B cell (primary cell): ENCODE measurements at regions not wholly inside any gene's neighbourhood (a gene's known extent, or its start where the extent isn't known, plus 50 kb on each side); places are given as distances from the start of the nearest gene placed in this dataset.

Experiments
- ATAC-seq: fragments of 200-7000 bp; cut with Tn5 transposase; one replicate; pipeline ENCODE4 v1.10.0; 2021; ENCODE audit warnings: low read depth, mild to moderate bottlenecking, moderate number of reproducible peaks, moderate library complexity
- CTCF ChIA-PET: fragments of 350-600 bp; sonication (Branson Sonifier 250); formaldehyde crosslinking; loops from one replicate; lab custom pipeline; 2021; ENCODE audit warnings: antibody characterized with exemption, inconsistent platforms; lab: Charles Lee
- POLR2A ChIA-PET: fragments of 350-600 bp; sonication (Branson Sonifier 250); formaldehyde crosslinking; loops from one replicate; lab custom pipeline; 2021; ENCODE audit warnings: antibody characterized with exemption; lab: Charles Lee
- DNase-seq: peaks from one replicate; pipeline ENCODE4 v3.0.0; 2013
- H2AFZ ChIP-seq: 2 replicates; pipeline ENCODE4 v1.6.1; 2012; ENCODE audit warnings: mild to moderate bottlenecking, low read depth, low read length; ENCODE audit not compliant: insufficient read depth, poor library complexity, severe bottlenecking
- H3K27ac ChIP-seq, 2 donors: 1 replicate in 1 of 2; 2 replicates in 1 of 2; pipeline ENCODE4 v1.5.1; 2012 to 2013; ENCODE audit warnings: low read length in 2 of 2, mild to moderate bottlenecking in 2 of 2, moderate library complexity in 1 of 2
- H3K27me3 ChIP-seq, 4 experiments: fragments of 200-600 bp in 1 of 4; sonication (generic) in 1 of 4; replicated peaks in 1 of 4; 1 replicate in 2 of 4; 2 replicates in 2 of 4; pipeline versions ENCODE4 v1.6.1 to v1.7.0; 2013 to 2016; ENCODE audit warnings: low read length in 3 of 4, mild to moderate bottlenecking in 2 of 4, mixed read lengths in 1 of 4, moderate library complexity in 1 of 4; ENCODE audit not compliant: insufficient read depth in 4 of 4, control insufficient read depth in 3 of 4; ENCODE audit errors: control extremely low read depth in 1 of 4
- H3K36me3 ChIP-seq, 2 experiments: replicated peaks in 1 of 2; 1 replicate in 1 of 2; 2 replicates in 1 of 2; pipeline versions ENCODE4 v1.6.1 to v1.7.1; 2013; ENCODE audit warnings: low read length in 1 of 2; ENCODE audit not compliant: insufficient read depth in 2 of 2, control insufficient read depth in 1 of 2; ENCODE audit errors: control extremely low read depth in 1 of 2, extremely low read depth in 1 of 2
- H3K4me1 ChIP-seq, 2 donors: fragments of 200-600 bp in 1 of 2; sonication (generic) in 1 of 2; 1 replicate in 1 of 2; 2 replicates in 1 of 2; pipeline versions ENCODE4 v1.5.1 to v1.6.1; 2013 to 2017; ENCODE audit warnings: low read length in 2 of 2; ENCODE audit not compliant: control insufficient read depth in 2 of 2, insufficient read depth in 2 of 2
- H3K4me2 ChIP-seq: replicated peaks from 2 replicates; pipeline ENCODE3; 2012; ENCODE audit warnings: mild to moderate bottlenecking, low read depth, low read length; ENCODE audit not compliant: poor library complexity, severe bottlenecking
- H3K4me3 ChIP-seq, 5 experiments: fragments of 200-600 bp in 1 of 5; sonication (generic) in 1 of 5; 1 replicate in 3 of 5; 2 replicates in 2 of 5; pipeline versions ENCODE4 v1.5.1 to v1.7.0; 2011 to 2016; ENCODE audit warnings: low read length in 4 of 5, mild to moderate bottlenecking in 4 of 5, low read depth in 2 of 5, control low read depth in 1 of 5, moderate library complexity in 1 of 5; ENCODE audit not compliant: insufficient read depth in 1 of 5; ENCODE audit errors: control extremely low read depth in 1 of 5, extremely low read depth in 1 of 5
- H3K79me2 ChIP-seq: fragments of 200-600 bp; sonication (generic); one replicate; pipeline ENCODE4 v1.6.0; 2016; ENCODE audit warnings: low read length; ENCODE audit not compliant: control insufficient read depth, insufficient read depth
- H3K9ac ChIP-seq: fragments of 200-600 bp; sonication (generic); 2 replicates; pipeline ENCODE4 v1.6.1; 2017; ENCODE audit warnings: mild to moderate bottlenecking, low read length, moderate library complexity
- H3K9me3 ChIP-seq, 3 donors: one replicate each; pipeline versions ENCODE4 v1.6.1 to v1.7.1; 2013; ENCODE audit warnings: low read length in 2 of 3; ENCODE audit not compliant: control insufficient read depth in 2 of 3, insufficient read depth in 1 of 3; ENCODE audit errors: control extremely low read depth in 1 of 3
- H4K20me1 ChIP-seq: 2 replicates; pipeline ENCODE4 v1.6.0; 2012; ENCODE audit warnings: mild to moderate bottlenecking, low read length; ENCODE audit not compliant: insufficient read depth, control insufficient read depth, poor library complexity, severe bottlenecking
- H3K27ac Mint-ChIP-seq: one replicate; pipeline ENCODE4 v1.8.0; 2021; ENCODE audit warnings: mixed read lengths
- H3K27me3 Mint-ChIP-seq: one replicate; pipeline ENCODE4 v1.8.0; 2021; ENCODE audit warnings: mixed read lengths
- H3K4me1 Mint-ChIP-seq: one replicate; pipeline ENCODE4 v1.8.0; 2021; ENCODE audit warnings: mixed read lengths
- H3K4me3 Mint-ChIP-seq: one replicate; pipeline ENCODE4 v1.8.0; 2021; ENCODE audit warnings: mixed read lengths
- H3K9me3 Mint-ChIP-seq: one replicate; pipeline ENCODE4 v1.8.0; 2022; ENCODE audit warnings: mixed read lengths; ENCODE audit not compliant: insufficient read depth
- EZH2 ChIP-seq: IDR thresholded peaks from 2 replicates; pipeline ENCODE4 v1.6.1; 2012; ENCODE audit warnings: borderline replicate concordance, low read depth, mild to moderate bottlenecking, moderate library complexity, low read length; ENCODE audit not compliant: insufficient read depth, poor library complexity, severe bottlenecking
- WGBS: methylation state at CpG from one replicate; pipeline ENCODE4 v1.1.5; 2013; ENCODE audit warnings: missing lambda C conversion rate; ENCODE audit not compliant: insufficient coverage; 5-methylcytosine and 5-hydroxymethylcytosine counted together
- intact Hi-C: fragments of 100-400 bp; cut with micrococcal nuclease; formaldehyde crosslinking; loops from one replicate; pipeline ENCODE4 v1.10.0; 2022
- TF ChIP-seq, protein P1 (sequence below): fragments of 200-600 bp; IDR thresholded peaks from one replicate; pipeline ENCODE4 v1.8.0; 2022; ENCODE audit warnings: antibody characterized with exemption, mild to moderate bottlenecking

DNA sequence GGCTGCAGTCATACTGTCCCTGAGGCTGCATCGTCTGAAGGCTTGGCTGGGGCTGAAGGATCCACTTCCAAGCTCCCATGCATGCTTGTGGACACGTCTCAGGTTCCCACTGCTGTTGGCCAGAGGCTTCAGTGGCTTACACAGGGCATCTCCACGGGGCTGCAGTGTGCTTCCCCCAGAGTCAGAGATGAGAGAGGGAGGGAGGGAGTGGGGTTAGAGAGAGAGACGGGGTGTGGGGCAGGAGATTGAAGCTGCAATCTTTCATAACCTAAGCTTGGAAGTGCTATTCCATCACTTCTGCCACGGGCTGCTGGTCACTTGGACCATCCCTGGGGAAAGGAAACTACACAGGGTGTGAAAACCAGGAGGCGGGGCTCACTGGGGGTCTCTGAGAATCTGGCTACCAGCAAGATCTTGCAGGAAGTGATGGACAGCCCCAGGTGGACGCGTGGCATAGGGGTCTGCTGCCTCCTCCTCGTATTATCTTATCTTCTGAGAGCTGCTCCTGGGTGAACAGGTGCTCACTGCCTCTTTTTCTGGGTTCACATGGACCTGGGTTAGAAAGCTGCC is 63.0 kb upstream of the MYEOV start:
- H4K20me1 ChIP-seq = no peaks in the 10 kb centered on the region
- POLR2A ChIA-PET = no interaction called here
- no peak overlapping the region for H3K9ac ChIP-seq
- DNase-seq (no peak), ATAC-seq (no peak)
- no peak overlapping the region for H3K4me2 ChIP-seq
- no peaks in the 10 kb centered on the region for H3K4me1 ChIP-seq
- peaks cover 0 to 21% (median 5%) of the 10 kb centered on the region in 3 donors for H3K9me3 ChIP-seq
- H3K79me2 ChIP-seq = no peaks in the 10 kb centered on the region
- intact Hi-C loops = no loop called here
- Mint-ChIP-seq H3K9me3 (peaks cover 8% of the 10 kb centered on the region), H3K27ac (no peak overlapping the region), H3K27me3 (peaks cover 35% of the 10 kb centered on the region), H3K4me3 (no peak overlapping the region), H3K4me1 (no peaks in the 10 kb centered on the region)
- H3K4me3 ChIP-seq = no peak overlapping the region
- H3K27ac ChIP-seq = no peak overlapping the region
- 79% methylated on average over 9 of the region's 9 CpGs for WGBS
- peaks cover 0 to 16% (median 8%) of the 10 kb centered on the region in 4 experiments for H3K27me3 ChIP-seq
- CTCF ChIA-PET = no interaction called here
- TF ChIP-seq, protein P1, sequence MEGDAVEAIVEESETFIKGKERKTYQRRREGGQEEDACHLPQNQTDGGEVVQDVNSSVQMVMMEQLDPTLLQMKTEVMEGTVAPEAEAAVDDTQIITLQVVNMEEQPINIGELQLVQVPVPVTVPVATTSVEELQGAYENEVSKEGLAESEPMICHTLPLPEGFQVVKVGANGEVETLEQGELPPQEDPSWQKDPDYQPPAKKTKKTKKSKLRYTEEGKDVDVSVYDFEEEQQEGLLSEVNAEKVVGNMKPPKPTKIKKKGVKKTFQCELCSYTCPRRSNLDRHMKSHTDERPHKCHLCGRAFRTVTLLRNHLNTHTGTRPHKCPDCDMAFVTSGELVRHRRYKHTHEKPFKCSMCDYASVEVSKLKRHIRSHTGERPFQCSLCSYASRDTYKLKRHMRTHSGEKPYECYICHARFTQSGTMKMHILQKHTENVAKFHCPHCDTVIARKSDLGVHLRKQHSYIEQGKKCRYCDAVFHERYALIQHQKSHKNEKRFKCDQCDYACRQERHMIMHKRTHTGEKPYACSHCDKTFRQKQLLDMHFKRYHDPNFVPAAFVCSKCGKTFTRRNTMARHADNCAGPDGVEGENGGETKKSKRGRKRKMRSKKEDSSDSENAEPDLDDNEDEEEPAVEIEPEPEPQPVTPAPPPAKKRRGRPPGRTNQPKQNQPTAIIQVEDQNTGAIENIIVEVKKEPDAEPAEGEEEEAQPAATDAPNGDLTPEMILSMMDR = no peak
- TF ChIP-seq EZH2 = no peak
- H3K36me3 ChIP-seq = no peaks in the 10 kb centered on the region
- H2AFZ ChIP-seq = no peak overlapping the region

DNA sequence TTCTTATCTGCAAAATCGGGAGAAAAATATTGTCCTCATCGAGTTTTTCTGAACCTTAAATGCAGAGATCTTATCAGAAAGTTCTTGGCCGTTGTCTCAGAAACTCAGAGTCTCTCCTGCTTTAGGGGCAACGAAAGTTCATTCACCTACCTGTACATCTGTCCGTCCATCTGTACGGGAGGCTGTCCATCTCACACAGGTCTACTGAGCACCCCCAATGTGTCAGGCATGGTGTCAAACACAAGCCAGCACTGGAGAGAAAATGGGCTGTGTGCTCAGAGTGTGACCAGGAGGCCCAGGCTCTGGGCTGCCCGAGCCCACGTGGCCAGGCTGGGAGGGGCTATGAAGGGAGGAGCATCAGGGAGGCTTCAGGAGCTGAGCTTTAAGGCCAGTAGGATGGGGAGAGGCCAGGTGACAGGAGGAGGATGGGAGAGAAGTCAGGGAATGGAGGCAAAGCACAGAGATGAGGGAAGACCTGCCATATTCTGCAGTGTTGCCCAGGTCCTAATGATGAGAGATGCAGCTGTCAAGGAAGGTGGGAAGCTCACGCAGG is 62.4 kb upstream of the MYEOV start:
- H3K27me3 Mint-ChIP-seq = peaks cover 29% of the 10 kb centered on the region
- Histone ChIP-seq H3K4me1 (no peaks in the 10 kb centered on the region), H4K20me1 (no peaks in the 10 kb centered on the region), H2AFZ (no peak overlapping the region), H3K79me2 (no peaks in the 10 kb centered on the region), H3K27ac (no peak overlapping the region), H3K4me3 (no peak overlapping the region), H3K9me3 (peaks cover 0 to 21% (median 0%) of the 10 kb centered on the region in 3 donors), H3K36me3 (no peaks in the 10 kb centered on the region), H3K4me2 (no peak overlapping the region), H3K9ac (no peak overlapping the region), H3K27me3 (peaks cover 0 to 13% (median 7%) of the 10 kb centered on the region in 4 experiments)
- no peak for TF ChIP-seq EZH2
- TF ChIP-seq, protein P1 = no peak
- intact Hi-C loops = no loop called here
- H3K27ac Mint-ChIP-seq = no peak overlapping the region
- no peak overlapping the region for H3K4me3 Mint-ChIP-seq
- peaks cover 2% of the 10 kb centered on the region for H3K9me3 Mint-ChIP-seq
- ChIA-PET POLR2A (no interaction called here), CTCF (no interaction called here)
- 84% methylated on average over 9 of the region's 9 CpGs for WGBS
- ATAC-seq = no peak
- H3K4me1 Mint-ChIP-seq = no peaks in the 10 kb centered on the region
- DNase-seq = no peak
